DND-41 (cell line): ENCODE measurements at regions not wholly inside any gene's neighbourhood (a gene's known extent, or its start where the extent isn't known, plus 50 kb on each side); places are given as distances from the start of the nearest gene placed in this dataset.

Experiments used
- EZH2 ChIP-seq: IDR thresholded peaks from 3 replicates; pipeline ENCODE4 v1.6.1; 2012; ENCODE audit warnings: borderline replicate concordance, low read depth, mild to moderate bottlenecking, moderate library complexity, low read length, inconsistent platforms; ENCODE audit not compliant: severe bottlenecking
- TF ChIP-seq, protein P1 (sequence below): IDR thresholded peaks from 2 replicates; pipeline ENCODE4 v1.5.1; 2012; ENCODE audit warnings: borderline replicate concordance, low read length, moderate library complexity, mild to moderate bottlenecking; ENCODE audit not compliant: poor library complexity, severe bottlenecking; ENCODE audit errors: extremely low read depth

DNA sequence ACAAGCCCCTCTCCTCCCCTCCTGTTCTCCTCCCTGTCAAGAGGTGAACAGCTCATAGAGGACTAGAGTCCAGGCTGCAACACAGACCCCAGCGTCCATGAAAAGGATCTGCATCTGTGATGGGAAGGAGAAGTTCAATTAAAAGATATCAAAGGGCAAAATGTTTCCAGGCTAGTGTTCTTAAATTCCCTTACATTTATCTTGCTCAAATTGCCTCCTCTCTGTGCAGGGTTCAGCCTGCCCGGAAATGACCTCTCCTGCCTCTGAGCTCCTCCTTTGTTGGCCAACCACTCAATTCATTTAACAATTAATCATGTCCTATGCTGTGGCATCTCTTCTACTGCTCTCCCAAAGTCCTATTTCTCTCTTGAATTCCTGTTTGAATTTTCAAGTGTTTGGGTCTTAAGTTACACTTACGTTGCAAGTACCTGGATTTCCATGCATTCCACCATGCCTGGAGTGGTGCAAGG, 105.3 kb downstream of the TSN start:
- TF ChIP-seq, protein P1, sequence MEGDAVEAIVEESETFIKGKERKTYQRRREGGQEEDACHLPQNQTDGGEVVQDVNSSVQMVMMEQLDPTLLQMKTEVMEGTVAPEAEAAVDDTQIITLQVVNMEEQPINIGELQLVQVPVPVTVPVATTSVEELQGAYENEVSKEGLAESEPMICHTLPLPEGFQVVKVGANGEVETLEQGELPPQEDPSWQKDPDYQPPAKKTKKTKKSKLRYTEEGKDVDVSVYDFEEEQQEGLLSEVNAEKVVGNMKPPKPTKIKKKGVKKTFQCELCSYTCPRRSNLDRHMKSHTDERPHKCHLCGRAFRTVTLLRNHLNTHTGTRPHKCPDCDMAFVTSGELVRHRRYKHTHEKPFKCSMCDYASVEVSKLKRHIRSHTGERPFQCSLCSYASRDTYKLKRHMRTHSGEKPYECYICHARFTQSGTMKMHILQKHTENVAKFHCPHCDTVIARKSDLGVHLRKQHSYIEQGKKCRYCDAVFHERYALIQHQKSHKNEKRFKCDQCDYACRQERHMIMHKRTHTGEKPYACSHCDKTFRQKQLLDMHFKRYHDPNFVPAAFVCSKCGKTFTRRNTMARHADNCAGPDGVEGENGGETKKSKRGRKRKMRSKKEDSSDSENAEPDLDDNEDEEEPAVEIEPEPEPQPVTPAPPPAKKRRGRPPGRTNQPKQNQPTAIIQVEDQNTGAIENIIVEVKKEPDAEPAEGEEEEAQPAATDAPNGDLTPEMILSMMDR = no peak
- no peak for TF ChIP-seq EZH2
